Keratinocyte (primary cell): ENCODE measurements at regions not wholly inside any gene's neighbourhood (a gene's known extent, or its start where the extent isn't known, plus 50 kb on each side); places are given as distances from the start of the nearest gene placed in this dataset.

Experiments
- DNase-seq: peaks from one replicate; pipeline ENCODE4 v3.0.0-alpha.2; 2011; ENCODE audit warnings: low read depth, missing footprints, low spot score
- FAIRE-seq: peaks from 2 replicates; lab custom pipeline; 2011; peaks lifted over from hg19 to GRCh38; lab: Jason Lieb, UNC
- H2AFZ ChIP-seq: 2 replicates; pipeline ENCODE4 v1.6.0; 2012; ENCODE audit warnings: low read length, control low read depth, inconsistent platforms; ENCODE audit not compliant: control insufficient read depth
- H3K27ac ChIP-seq: 2 replicates; pipeline ENCODE4 v1.5.1; 2011; ENCODE audit warnings: low read length; ENCODE audit not compliant: control insufficient read depth, insufficient read depth
- H3K27me3 ChIP-seq: 3 replicates; pipeline ENCODE4 v1.6.0; 2011; ENCODE audit warnings: low read length; ENCODE audit not compliant: control insufficient read depth, insufficient read depth; ENCODE audit errors: extremely low read depth
- H3K36me3 ChIP-seq, 2 experiments: 2 replicates in 1 of 2; 3 replicates in 1 of 2; pipeline ENCODE4 v1.5.1; 2011; ENCODE audit warnings: low read length in 2 of 2, mild to moderate bottlenecking in 1 of 2; ENCODE audit not compliant: control insufficient read depth in 2 of 2, insufficient read depth in 2 of 2; ENCODE audit errors: extremely low read depth in 1 of 2
- H3K4me1 ChIP-seq: 3 replicates; pipeline ENCODE4 v1.5.1; 2011; ENCODE audit warnings: low read length; ENCODE audit not compliant: control insufficient read depth, insufficient read depth; ENCODE audit errors: extremely low read depth
- H3K4me2 ChIP-seq: 3 replicates; pipeline ENCODE4 v1.6.0; 2011; ENCODE audit warnings: low read depth, low read length; ENCODE audit not compliant: control insufficient read depth, insufficient read depth; ENCODE audit errors: extremely low read depth
- H3K4me3 ChIP-seq, 3 experiments: fragments of 200-600 bp in 1 of 3; sonication (generic) in 1 of 3; 2 replicates in 2 of 3; 3 replicates in 1 of 3; pipeline ENCODE4 v1.5.1; 2011 to 2016; ENCODE audit warnings: low read length in 3 of 3, mild to moderate bottlenecking in 3 of 3, control low read depth in 2 of 3, inconsistent platforms in 1 of 3, low read depth in 1 of 3, mixed read lengths in 1 of 3, mixed run types in 1 of 3, moderate library complexity in 1 of 3; ENCODE audit not compliant: control insufficient read depth in 2 of 3, insufficient read depth in 2 of 3; ENCODE audit errors: extremely low read depth in 1 of 3
- H3K79me2 ChIP-seq: 2 replicates; pipeline ENCODE4 v1.6.0; 2012; ENCODE audit warnings: low read length; ENCODE audit not compliant: control insufficient read depth, insufficient read depth
- H3K9ac ChIP-seq: 3 replicates; pipeline ENCODE4 v1.6.0; 2011; ENCODE audit warnings: low read length; ENCODE audit not compliant: control insufficient read depth, insufficient read depth; ENCODE audit errors: extremely low read depth
- H3K9me1 ChIP-seq: 3 replicates; pipeline ENCODE4 v1.6.0; 2011; ENCODE audit warnings: low read length; ENCODE audit not compliant: control insufficient read depth, insufficient read depth; ENCODE audit errors: extremely low read depth
- H3K9me3 ChIP-seq: 2 replicates; pipeline ENCODE4 v1.5.1; 2012; ENCODE audit warnings: low read depth, low read length; ENCODE audit not compliant: control insufficient read depth
- H4K20me1 ChIP-seq: 3 replicates; pipeline ENCODE4 v1.6.0; 2011; ENCODE audit warnings: low read length; ENCODE audit not compliant: control insufficient read depth, insufficient read depth; ENCODE audit errors: extremely low read depth
- EZH2 ChIP-seq: IDR thresholded peaks from one replicate; pipeline ENCODE4 v1.6.1; 2012; ENCODE audit warnings: inconsistent platforms, mild to moderate bottlenecking, low read length, moderate library complexity
- dilution Hi-C: fragments of 300-500 bp; cut with MboI; formaldehyde crosslinking; loops from one replicate; pipeline ENCODE4 v1.7.0; 2020; ENCODE audit warnings: low sequenced_read_pairs; ENCODE audit not compliant: extremely low pct_ligation_motif_present
- TF ChIP-seq, protein P1 (sequence below), 3 experiments: IDR thresholded peaks in 1 of 3; conservative IDR thresholded peaks in 1 of 3; optimal IDR thresholded peaks in 1 of 3; 2 replicates in 2 of 3; 3 replicates in 1 of 3; pipeline versions ENCODE3 to v1.5.1; 2011; ENCODE audit warnings: low read length in 3 of 3, mild to moderate bottlenecking in 3 of 3, moderate library complexity in 2 of 3, control low read depth in 1 of 3, inconsistent platforms in 1 of 3; ENCODE audit not compliant: insufficient read depth in 2 of 3; ENCODE audit errors: extremely low read depth in 1 of 3

GRCh38 chr18:56108478-56109367, 520.7 kb upstream of the TCF4 start:
- Histone ChIP-seq H3K27me3 (no peaks in the 10 kb centered on the region), H3K4me2 (no peak overlapping the region), H3K9me1 (no peaks in the 10 kb centered on the region), H3K36me3 (no peaks in the 10 kb centered on the region), H3K79me2 (no peaks in the 10 kb centered on the region), H3K4me3 (no peak overlapping the region), H3K9ac (no peak overlapping the region), H3K27ac (no peak overlapping the region), H2AFZ (no peak overlapping the region), H3K4me1 (peaks cover 5% of the 10 kb centered on the region), H3K9me3 (no peaks in the 10 kb centered on the region), H4K20me1 (no peaks in the 10 kb centered on the region)
- dilution Hi-C loops, result no loop called here
- FAIRE-seq (no peak), DNase-seq (no peak)
- TF ChIP-seq EZH2, result no peak
- TF ChIP-seq, protein P1, sequence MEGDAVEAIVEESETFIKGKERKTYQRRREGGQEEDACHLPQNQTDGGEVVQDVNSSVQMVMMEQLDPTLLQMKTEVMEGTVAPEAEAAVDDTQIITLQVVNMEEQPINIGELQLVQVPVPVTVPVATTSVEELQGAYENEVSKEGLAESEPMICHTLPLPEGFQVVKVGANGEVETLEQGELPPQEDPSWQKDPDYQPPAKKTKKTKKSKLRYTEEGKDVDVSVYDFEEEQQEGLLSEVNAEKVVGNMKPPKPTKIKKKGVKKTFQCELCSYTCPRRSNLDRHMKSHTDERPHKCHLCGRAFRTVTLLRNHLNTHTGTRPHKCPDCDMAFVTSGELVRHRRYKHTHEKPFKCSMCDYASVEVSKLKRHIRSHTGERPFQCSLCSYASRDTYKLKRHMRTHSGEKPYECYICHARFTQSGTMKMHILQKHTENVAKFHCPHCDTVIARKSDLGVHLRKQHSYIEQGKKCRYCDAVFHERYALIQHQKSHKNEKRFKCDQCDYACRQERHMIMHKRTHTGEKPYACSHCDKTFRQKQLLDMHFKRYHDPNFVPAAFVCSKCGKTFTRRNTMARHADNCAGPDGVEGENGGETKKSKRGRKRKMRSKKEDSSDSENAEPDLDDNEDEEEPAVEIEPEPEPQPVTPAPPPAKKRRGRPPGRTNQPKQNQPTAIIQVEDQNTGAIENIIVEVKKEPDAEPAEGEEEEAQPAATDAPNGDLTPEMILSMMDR (optimal IDR thresholded peaks at IDR 0.05 in 1 of 3, IDR thresholded peaks at IDR 0.05 in 1 of 3, conservative IDR thresholded peaks at IDR 0.05 in 1 of 3; ENCODE audit: extremely low read depth in 1 of 3, insufficient read depth in 2 of 3, low read length in 3 of 3), result no peak

- dilution Hi-C loops, result no loop called here
- H3K27me3 ChIP-seq, result no peaks in the 10 kb centered on the region
- no peak overlapping the region for H3K4me3 ChIP-seq
- no peak overlapping the region for H3K4me2 ChIP-seq
- no peaks in the 10 kb centered on the region for H3K79me2 ChIP-seq
- no peaks in the 10 kb centered on the region for H4K20me1 ChIP-seq
- H3K36me3 ChIP-seq, result no peaks in the 10 kb centered on the region
- H3K9me1 ChIP-seq, result no peaks in the 10 kb centered on the region
- no peak overlapping the region for H3K9ac ChIP-seq
- no peak overlapping the region for H2AFZ ChIP-seq
- DNase-seq (no peak), FAIRE-seq (no peak)
- no peak overlapping the region for H3K27ac ChIP-seq
- H3K4me1 ChIP-seq, result peaks cover 4% of the 10 kb centered on the region
- TF ChIP-seq EZH2, result no peak
- TF ChIP-seq, protein P1 (optimal IDR thresholded peaks at IDR 0.05 in 1 of 3, IDR thresholded peaks at IDR 0.05 in 1 of 3, conservative IDR thresholded peaks at IDR 0.05 in 1 of 3; ENCODE audit: extremely low read depth in 1 of 3, insufficient read depth in 2 of 3, low read length in 3 of 3), result no peak
- no peaks in the 10 kb centered on the region for H3K9me3 ChIP-seq
These were observed 520.0 kb upstream of the TCF4 start for GRCh38 chr18:56107821-56108477.
